Limb (tissue), 2 donors: ENCODE measurements at regions not wholly inside any gene's neighbourhood (a gene's known extent, or its start where the extent isn't known, plus 50 kb on each side); places are given as distances from the start of the nearest gene placed in this dataset.

Experiments
- DNase-seq, 2 donors: peaks; one replicate each; pipeline ENCODE4 v3.0.0-alpha.2; 2016; ENCODE audit errors: extremely low spot score in 2 of 2

- DNase-seq: no peak
Observed at GRCh38 chr20:10863337-10864060, 189.7 kb upstream of the JAG1 start.

GRCh38 chr20:10864076-10864672 is 190.4 kb upstream of the JAG1 start:
- no peak for DNase-seq

GRCh38 chr20:10868299-10868698 is 194.5 kb upstream of the JAG1 start:
- no peak for DNase-seq

GRCh38 chr20:10873026-10873425 is 199.2 kb upstream of the JAG1 start:
- DNase-seq: no peak

GRCh38 chr20:10875653-10876052 is 201.9 kb upstream of the JAG1 start:
- DNase-seq: no peak

GRCh38 chr20:10876558-10876957 is 202.8 kb upstream of the JAG1 start:
- DNase-seq: no peak

GRCh38 chr20:10877342-10877741 is 203.5 kb upstream of the JAG1 start:
- no peak for DNase-seq

- no peak for DNase-seq
Observed at GRCh38 chr20:10883166-10883565, 209.4 kb upstream of the JAG1 start.

- no peak for DNase-seq
Observed at GRCh38 chr20:10893321-10893720, 219.5 kb upstream of the JAG1 start.

GRCh38 chr20:10897336-10897735 is 223.5 kb upstream of the JAG1 start:
- DNase-seq: no peak

- no peak for DNase-seq
Observed at GRCh38 chr20:10898552-10898951, 224.8 kb upstream of the JAG1 start.

- no peak for DNase-seq
Observed at GRCh38 chr20:10902174-10902573, 228.4 kb upstream of the JAG1 start.

- peak in 1 of 2 donors; percentile 39 for DNase-seq
Observed at GRCh38 chr20:10902576-10903282, 228.9 kb upstream of the JAG1 start.

GRCh38 chr20:10906834-10907233 is 233.0 kb upstream of the JAG1 start:
- no peak for DNase-seq

GRCh38 chr20:10909803-10910202 is 236.0 kb upstream of the JAG1 start:
- DNase-seq: no peak

GRCh38 chr20:10910535-10911178 is 236.9 kb upstream of the JAG1 start:
- no peak for DNase-seq

GRCh38 chr20:10911298-10911697 is 237.5 kb upstream of the JAG1 start:
- DNase-seq: no peak

GRCh38 chr20:10915815-10916214 is 242.0 kb upstream of the JAG1 start:
- DNase-seq: no peak

- DNase-seq: no peak
Observed at GRCh38 chr20:10916312-10916711, 242.5 kb upstream of the JAG1 start.

GRCh38 chr20:10917826-10918225 is 244.0 kb upstream of the JAG1 start:
- no peak for DNase-seq

- DNase-seq: no peak
Observed at GRCh38 chr20:10919396-10920140, 245.8 kb upstream of the JAG1 start.

GRCh38 chr20:10920396-10920795 is 246.6 kb upstream of the JAG1 start:
- DNase-seq: no peak
